ENCODE measurements at regions not wholly inside any gene's neighbourhood (a gene's known extent, or its start where the extent isn't known, plus 50 kb on each side); places are given as distances from the start of the nearest gene placed in this dataset.

DNA sequence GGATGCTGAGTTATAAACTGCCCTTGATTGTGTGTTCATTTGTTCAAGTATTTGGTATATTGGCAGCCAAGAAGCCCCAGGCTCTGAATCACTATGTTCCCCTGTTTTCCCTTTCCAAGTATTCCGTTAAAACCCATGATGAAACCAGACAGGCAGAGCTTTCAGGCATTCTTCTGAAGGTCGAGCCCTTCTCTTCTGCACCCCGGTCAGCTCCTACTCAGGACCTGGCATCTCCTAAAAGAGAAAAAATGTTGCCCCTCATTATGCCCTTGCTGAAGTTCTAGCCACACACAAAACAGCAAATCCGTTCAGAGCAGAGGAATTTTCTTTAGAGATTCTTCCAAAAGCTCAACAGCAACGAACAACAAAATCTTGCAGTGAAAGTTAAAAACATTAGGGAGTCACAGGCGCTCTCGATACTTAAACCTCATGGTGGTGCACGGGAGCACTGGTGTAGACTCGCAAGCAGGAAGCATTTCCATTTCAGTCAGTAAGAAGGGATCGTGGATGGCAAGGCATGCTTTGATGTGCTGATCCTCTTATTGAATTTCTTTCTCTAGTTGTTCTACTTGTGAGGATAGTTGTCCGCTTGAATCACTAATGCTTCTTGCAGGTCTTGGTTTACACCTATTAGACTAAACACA lies 264.9 kb downstream of the SKIDA1 start:
- no peaks in the 10 kb centered on the region for H3K9me3 ChIP-seq
- H3K27me3 ChIP-seq (ENCODE audit: low read depth), result no peaks in the 10 kb centered on the region
- peak overlapping the region; percentile 31 for H3K27ac ChIP-seq
- ATAC-seq (no peak), DNase-seq (no peak)
- H3K4me1 ChIP-seq, result no peaks in the 10 kb centered on the region
- intact Hi-C loops (cut with DNase I), result no loop called here
- TF ChIP-seq CTCF (IDR thresholded peaks at IDR 0.05), result no peak
- H3K4me3 ChIP-seq, result no peak overlapping the region
- H3K36me3 ChIP-seq, result no peaks in the 10 kb centered on the region

- ATAC-seq, result no peak
- H3K27ac ChIP-seq, result no peak overlapping the region
Measured at GRCh38 chr10:21260066-21260465, 265.4 kb downstream of the SKIDA1 start.

GRCh38 chr10:21257919-21258318 lies 267.6 kb downstream of the SKIDA1 start:
- H3K27ac ChIP-seq, result no peak overlapping the region
- no peaks in the 10 kb centered on the region for H3K9me3 ChIP-seq
- DNase-seq, result no peak
- intact Hi-C loops (cut with DNase I), result no loop called here
- H3K36me3 ChIP-seq, result no peaks in the 10 kb centered on the region
- no peak for ATAC-seq
- no peaks in the 10 kb centered on the region for H3K4me1 ChIP-seq
- H3K4me3 ChIP-seq, result no peak overlapping the region
- no peak for TF ChIP-seq CTCF (IDR thresholded peaks at IDR 0.05)
- H3K27me3 ChIP-seq (ENCODE audit: low read depth), result no peaks in the 10 kb centered on the region

More at GRCh38 chr10:21260066-21260465, 265.4 kb downstream of the SKIDA1 start:
- TF ChIP-seq CTCF (IDR thresholded peaks at IDR 0.05), result no peak
- Histone ChIP-seq H3K4me1 (no peaks in the 10 kb centered on the region), H3K27me3 (ENCODE audit: low read depth) (no peaks in the 10 kb centered on the region), H3K36me3 (no peaks in the 10 kb centered on the region), H3K9me3 (no peaks in the 10 kb centered on the region), H3K4me3 (no peak overlapping the region)
- DNase-seq, result no peak
- intact Hi-C loops (cut with DNase I), result no loop called here

DNA sequence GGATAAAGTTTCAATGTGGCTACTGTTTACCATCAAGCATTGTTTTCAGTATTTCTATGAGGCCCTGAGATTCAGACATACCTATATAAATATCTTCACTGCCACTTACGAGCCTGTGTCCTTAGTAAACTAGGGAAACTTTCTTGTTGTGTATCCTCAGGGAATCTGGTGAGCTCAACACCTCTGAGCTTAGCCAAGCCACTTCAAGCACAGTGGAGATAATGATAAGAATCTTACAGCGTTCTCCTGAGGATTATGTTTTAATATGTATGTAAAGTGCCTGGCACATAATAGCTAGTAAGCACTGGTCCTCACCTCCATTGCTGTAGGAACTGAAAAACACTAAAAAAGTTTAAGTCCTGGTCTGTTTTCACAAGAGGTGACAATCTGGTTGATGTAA lies 268.3 kb downstream of the SKIDA1 start:
- Histone ChIP-seq H3K4me1 (no peaks in the 10 kb centered on the region), H3K27me3 (ENCODE audit: low read depth) (no peaks in the 10 kb centered on the region), H3K4me3 (no peak overlapping the region), H3K27ac (no peak overlapping the region), H3K36me3 (no peaks in the 10 kb centered on the region), H3K9me3 (no peaks in the 10 kb centered on the region)
- ATAC-seq (peak in 1 of 2 donors; percentile 29), DNase-seq (no peak)
- intact Hi-C loops (cut with DNase I), result no loop called here
- no peak for TF ChIP-seq CTCF (IDR thresholded peaks at IDR 0.05)

GRCh38 chr10:21249435-21249834 lies 276.0 kb downstream of the SKIDA1 start:
- DNase-seq (no peak), ATAC-seq (no peak)
- H3K4me3 ChIP-seq, result no peak overlapping the region
- H3K9me3 ChIP-seq, result no peaks in the 10 kb centered on the region
- intact Hi-C loops (cut with DNase I), result no loop called here
- H3K27ac ChIP-seq, result no peak overlapping the region
- no peaks in the 10 kb centered on the region for H3K27me3 ChIP-seq (ENCODE audit: low read depth)
- no peaks in the 10 kb centered on the region for H3K36me3 ChIP-seq
- H3K4me1 ChIP-seq, result no peaks in the 10 kb centered on the region
- no peak for TF ChIP-seq CTCF (IDR thresholded peaks at IDR 0.05)

All from lower lobe of right lung (tissue), 2 donors.